MM.1S (cell line): ENCODE measurements at regions not wholly inside any gene's neighbourhood (a gene's known extent, or its start where the extent isn't known, plus 50 kb on each side); places are given as distances from the start of the nearest gene placed in this dataset.

Experiments
- EZH2 ChIP-seq: fragments of 300-600 bp; sonication (generic); optimal IDR thresholded peaks from 2 replicates; pipeline ENCODE3; 2017; ENCODE audit warnings: low read depth, mild to moderate bottlenecking, antibody characterized with exemption, low read length, mixed read lengths
- TF ChIP-seq, protein P1 (sequence below): fragments of 300-600 bp; sonication (generic); IDR thresholded peaks from 2 replicates; pipeline ENCODE4 v1.5.1; 2016; ENCODE audit warnings: antibody characterized with exemption, low read length, mixed read lengths

DNA sequence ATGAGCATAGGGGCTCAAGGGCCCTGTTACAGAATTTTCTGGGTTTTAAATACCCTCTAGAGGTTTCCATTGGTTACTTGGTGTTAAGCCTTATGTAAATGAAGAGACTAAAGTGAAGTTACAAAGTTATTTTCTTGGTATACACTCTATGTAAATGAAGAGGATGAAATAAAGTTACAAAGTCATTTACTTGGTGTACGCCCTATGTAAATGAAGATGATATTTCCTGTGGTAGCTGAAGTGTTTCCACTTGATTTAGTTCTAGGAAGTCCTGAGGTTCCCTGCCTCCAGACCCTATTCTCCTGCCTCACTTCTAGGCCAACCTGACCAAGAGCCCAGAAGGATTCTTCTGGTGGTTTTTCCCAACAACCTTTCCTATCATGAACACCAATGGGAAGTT, 126.1 kb downstream of the SPTSSA start:
- no peak for TF ChIP-seq EZH2
- TF ChIP-seq, protein P1, sequence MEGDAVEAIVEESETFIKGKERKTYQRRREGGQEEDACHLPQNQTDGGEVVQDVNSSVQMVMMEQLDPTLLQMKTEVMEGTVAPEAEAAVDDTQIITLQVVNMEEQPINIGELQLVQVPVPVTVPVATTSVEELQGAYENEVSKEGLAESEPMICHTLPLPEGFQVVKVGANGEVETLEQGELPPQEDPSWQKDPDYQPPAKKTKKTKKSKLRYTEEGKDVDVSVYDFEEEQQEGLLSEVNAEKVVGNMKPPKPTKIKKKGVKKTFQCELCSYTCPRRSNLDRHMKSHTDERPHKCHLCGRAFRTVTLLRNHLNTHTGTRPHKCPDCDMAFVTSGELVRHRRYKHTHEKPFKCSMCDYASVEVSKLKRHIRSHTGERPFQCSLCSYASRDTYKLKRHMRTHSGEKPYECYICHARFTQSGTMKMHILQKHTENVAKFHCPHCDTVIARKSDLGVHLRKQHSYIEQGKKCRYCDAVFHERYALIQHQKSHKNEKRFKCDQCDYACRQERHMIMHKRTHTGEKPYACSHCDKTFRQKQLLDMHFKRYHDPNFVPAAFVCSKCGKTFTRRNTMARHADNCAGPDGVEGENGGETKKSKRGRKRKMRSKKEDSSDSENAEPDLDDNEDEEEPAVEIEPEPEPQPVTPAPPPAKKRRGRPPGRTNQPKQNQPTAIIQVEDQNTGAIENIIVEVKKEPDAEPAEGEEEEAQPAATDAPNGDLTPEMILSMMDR = no peak
